Vagina (tissue), 2 donors: ENCODE measurements at regions not wholly inside any gene's neighbourhood (a gene's known extent, or its start where the extent isn't known, plus 50 kb on each side); places are given as distances from the start of the nearest gene placed in this dataset.

Experiments
- DNase-seq, 2 donors: peaks; one replicate each; pipeline ENCODE4 v3.0.0-alpha.2; 2017; ENCODE audit errors: extremely low spot score in 2 of 2
- H3K27ac ChIP-seq: fragments of 200-600 bp; sonication (generic); one replicate; pipeline ENCODE4 v1.5.1; 2019
- H3K27me3 ChIP-seq: fragments of 200-600 bp; sonication (generic); one replicate; pipeline ENCODE4 v1.5.1; 2019
- H3K36me3 ChIP-seq, 2 donors: fragments of 200-600 bp; sonication (generic); one replicate each; pipeline ENCODE4 v1.5.1; 2017 to 2019
- H3K4me1 ChIP-seq: fragments of 200-600 bp; sonication (generic); one replicate; pipeline ENCODE4 v1.5.1; 2019
- H3K4me3 ChIP-seq, 2 donors: fragments of 200-600 bp; sonication (generic); 1 replicate in 1 of 2; 2 replicates in 1 of 2; pipeline ENCODE4 v1.5.1; 2016 to 2019
- H3K9me3 ChIP-seq: fragments of 200-600 bp; sonication (generic); one replicate; pipeline ENCODE4 v1.5.1; 2019
- CTCF ChIP-seq, 3 experiments: fragments of 450-650 bp in 2 of 3; fragments of 200-600 bp in 1 of 3; sonication (generic) in 1 of 3; IDR thresholded peaks; one replicate each; pipeline ENCODE4 v1.5.1; 2017 to 2019; ENCODE audit warnings: antibody characterized with exemption in 3 of 3, mild to moderate bottlenecking in 2 of 3, moderate library complexity in 2 of 3
- POLR2A ChIP-seq, 2 donors: fragments of 450-650 bp; IDR thresholded peaks; one replicate each; pipeline ENCODE4 v1.6.1; 2017; ENCODE audit warnings: antibody characterized with exemption in 2 of 2, mild to moderate bottlenecking in 2 of 2, moderate library complexity in 2 of 2
- POLR2AphosphoS5 ChIP-seq, 2 donors: sonication (generic); formaldehyde crosslinking; IDR thresholded peaks; one replicate each; pipeline ENCODE4 v1.9.0; 2017; ENCODE audit warnings: antibody characterized with exemption in 2 of 2, mild to moderate bottlenecking in 2 of 2, low read depth in 1 of 2; ENCODE audit not compliant: insufficient read depth in 1 of 2
- intact Hi-C: fragments of 100-400 bp; cut with DNase I; formaldehyde crosslinking; loops from one replicate; pipeline ENCODE4 v1.15.1; 2023

GRCh38 chr4:23009093-23009492 lies 316.4 kb downstream of the GBA3 start:
- H3K4me1 ChIP-seq: no peaks in the 10 kb centered on the region
- no peaks in the 10 kb centered on the region for H3K9me3 ChIP-seq
- no peak for DNase-seq
- no peak overlapping the region for H3K4me3 ChIP-seq
- H3K36me3 ChIP-seq: no peaks in the 10 kb centered on the region
- no peaks in the 10 kb centered on the region for H3K27me3 ChIP-seq
- TF ChIP-seq POLR2AphosphoS5 (IDR thresholded peaks at IDR 0.05; ENCODE audit: insufficient read depth in 1 of 2, low read depth in 1 of 2) (no peak), POLR2A (IDR thresholded peaks at IDR 0.05) (no peak), CTCF (IDR thresholded peaks at IDR 0.05) (no peak)
- intact Hi-C loops: no loop called here
- no peak overlapping the region for H3K27ac ChIP-seq

- Histone ChIP-seq H3K4me3 (no peak overlapping the region), H3K27me3 (no peaks in the 10 kb centered on the region), H3K36me3 (no peaks in the 10 kb centered on the region), H3K9me3 (no peaks in the 10 kb centered on the region), H3K27ac (no peak overlapping the region), H3K4me1 (no peaks in the 10 kb centered on the region)
- TF ChIP-seq POLR2AphosphoS5 (IDR thresholded peaks at IDR 0.05; ENCODE audit: insufficient read depth in 1 of 2, low read depth in 1 of 2): no peak
- TF ChIP-seq POLR2A (IDR thresholded peaks at IDR 0.05): no peak
- TF ChIP-seq CTCF (IDR thresholded peaks at IDR 0.05): no peak
- DNase-seq: no peak
- intact Hi-C loops: no loop called here
These were observed 314.0 kb downstream of the GBA3 start for GRCh38 chr4:23006756-23007155.

- no peak overlapping the region for H3K27ac ChIP-seq
- DNase-seq: no peak
- intact Hi-C loops: no loop called here
- H3K27me3 ChIP-seq: no peaks in the 10 kb centered on the region
- H3K4me1 ChIP-seq: no peaks in the 10 kb centered on the region
- TF ChIP-seq POLR2AphosphoS5 (IDR thresholded peaks at IDR 0.05; ENCODE audit: insufficient read depth in 1 of 2, low read depth in 1 of 2): no peak
- TF ChIP-seq CTCF (IDR thresholded peaks at IDR 0.05): no peak
- H3K4me3 ChIP-seq: no peak overlapping the region
- no peaks in the 10 kb centered on the region for H3K9me3 ChIP-seq
- no peaks in the 10 kb centered on the region for H3K36me3 ChIP-seq
These were observed 313.0 kb downstream of the GBA3 start for GRCh38 chr4:23005691-23006090.

- H3K4me1 ChIP-seq: no peaks in the 10 kb centered on the region
- TF ChIP-seq CTCF (IDR thresholded peaks at IDR 0.05) (no peak), POLR2AphosphoS5 (IDR thresholded peaks at IDR 0.05; ENCODE audit: insufficient read depth in 1 of 2, low read depth in 1 of 2) (no peak), POLR2A (IDR thresholded peaks at IDR 0.05) (no peak)
- H3K36me3 ChIP-seq: no peaks in the 10 kb centered on the region
- DNase-seq: no peak
- no peaks in the 10 kb centered on the region for H3K9me3 ChIP-seq
- intact Hi-C loops: no loop called here
- H3K4me3 ChIP-seq: no peak overlapping the region
- no peak overlapping the region for H3K27ac ChIP-seq
- H3K27me3 ChIP-seq: no peaks in the 10 kb centered on the region
These were observed 308.7 kb downstream of the GBA3 start for GRCh38 chr4:23001478-23001877.

- Histone ChIP-seq H3K27ac (no peak overlapping the region), H3K27me3 (no peaks in the 10 kb centered on the region), H3K4me3 (no peak overlapping the region), H3K36me3 (no peaks in the 10 kb centered on the region), H3K9me3 (no peaks in the 10 kb centered on the region), H3K4me1 (no peaks in the 10 kb centered on the region)
- no peak for DNase-seq
- no peak for TF ChIP-seq POLR2A (IDR thresholded peaks at IDR 0.05)
- TF ChIP-seq CTCF (IDR thresholded peaks at IDR 0.05): no peak
- TF ChIP-seq POLR2AphosphoS5 (IDR thresholded peaks at IDR 0.05; ENCODE audit: insufficient read depth in 1 of 2, low read depth in 1 of 2): no peak
- intact Hi-C loops: no loop called here
These were observed 306.7 kb downstream of the GBA3 start for GRCh38 chr4:22999419-22999818.
